HCT116 (cell line): ENCODE measurements at regions not wholly inside any gene's neighbourhood (a gene's known extent, or its start where the extent isn't known, plus 50 kb on each side); places are given as distances from the start of the nearest gene placed in this dataset.

Experiments
- CTCF ChIP-seq, 3 experiments: fragments of 200-600 bp in 1 of 3; sonication (generic) in 1 of 3; IDR thresholded peaks in 2 of 3; conservative IDR thresholded peaks in 1 of 3; 2 replicates each; pipeline ENCODE4 v1.5.1; 2012 to 2017; ENCODE audit warnings: low read depth in 2 of 3, low read length in 2 of 3, antibody characterized with exemption in 1 of 3, borderline replicate concordance in 1 of 3, control low read depth in 1 of 3, mild to moderate bottlenecking in 1 of 3, mixed read lengths in 1 of 3, mixed run types in 1 of 3, moderate library complexity in 1 of 3; ENCODE audit not compliant: insufficient read depth in 1 of 3
- EZH2 ChIP-seq: fragments of 200-600 bp; sonication (generic); IDR thresholded peaks from 2 replicates; pipeline ENCODE4 v1.6.1; 2017; ENCODE audit warnings: antibody characterized with exemption, mixed run types
- EZH2phosphoT487 ChIP-seq: fragments of 200-600 bp; IDR thresholded peaks from 2 replicates; pipeline ENCODE4 v1.6.1; 2018; ENCODE audit warnings: antibody characterized with exemption, borderline replicate concordance
- POLR2A ChIP-seq: IDR thresholded peaks from 2 replicates; pipeline ENCODE4 v1.7.0; 2011; ENCODE audit warnings: borderline replicate concordance; ENCODE audit not compliant: insufficient read depth, insufficient read length; ENCODE audit errors: extremely low read depth
- SIN3A ChIP-seq: IDR thresholded peaks from 2 replicates; pipeline ENCODE4 v1.6.1; 2012; ENCODE audit warnings: low read depth
- YY1 ChIP-seq: IDR thresholded peaks from 2 replicates; pipeline ENCODE4 v1.6.1; 2011; ENCODE audit warnings: low read length, low read depth, moderate library complexity, mild to moderate bottlenecking; ENCODE audit not compliant: insufficient replicate concordance; ENCODE audit errors: extremely low read depth
- ZNF274 ChIP-seq: fragments of 200-500 bp; sonication (Bioruptor generic); IDR thresholded peaks from 2 replicates; pipeline ENCODE4 v1.6.1; 2014; ENCODE audit warnings: mild to moderate bottlenecking, low read depth, low read length, inconsistent platforms

GRCh38 chr6:47391675-47392074 lies 82.0 kb upstream of the TNFRSF21 start:
- TF ChIP-seq YY1 (no peak), CTCF (IDR thresholded peaks at IDR 0.05 in 2 of 3, conservative IDR thresholded peaks at IDR 0.05 in 1 of 3; ENCODE audit: borderline replicate concordance in 1 of 3, insufficient read depth in 1 of 3, low read depth in 2 of 3, low read length in 2 of 3) (no peak), EZH2 (no peak), POLR2A (no peak), ZNF274 (no peak), SIN3A (no peak), EZH2phosphoT487 (no peak)
